HepG2 (cell line): ENCODE measurements at regions not wholly inside any gene's neighbourhood (a gene's known extent, or its start where the extent isn't known, plus 50 kb on each side); places are given as distances from the start of the nearest gene placed in this dataset.

ENCODE experiments used
- ATAC-seq: fragments of 200-7000 bp; cut with Tn5 transposase; 3 replicates; pipeline ENCODE4 v1.9.1; 2020; ENCODE audit warnings: mild to moderate bottlenecking, moderate library complexity
- BruUV-seq: library from RNA; stranded (reverse); fragments of 400-500 nt; replicated peaks from 2 replicates; lab custom pipeline; 2021; lab: Mats Ljungman, UMichigan
- CTCF ChIA-PET: fragments of 300-600 bp; formaldehyde crosslinking; extraction: SDS; loops from one replicate; lab custom pipeline; 2021; ENCODE audit warnings: low total read pairs, inconsistent platforms, low intra/inter-chr PET ratio; lab: Yijun Ruan, JAX
- POLR2A ChIA-PET: fragments of 350-600 bp; sonication (Branson Sonifier 250); formaldehyde crosslinking; loops from one replicate; lab custom pipeline; 2020; ENCODE audit warnings: antibody characterized with exemption, inconsistent platforms; lab: Yijun Ruan, JAX
- DNase-seq: peaks from one replicate; pipeline ENCODE4 v3.0.0-alpha.2; 2015; ENCODE audit warnings: low spot score
- FAIRE-seq: peaks from 3 replicates; lab custom pipeline; 2011; peaks lifted over from hg19 to GRCh38; lab: Jason Lieb, UNC
- H2AFZ ChIP-seq: one replicate; pipeline ENCODE4 v1.6.1; 2011; ENCODE audit warnings: low read length, inconsistent platforms
- H3K27ac ChIP-seq: fragments of 300-600 bp; 3 replicates; pipeline ENCODE4 v1.8.0; 2011; ENCODE audit warnings: mixed run types, mild to moderate bottlenecking, mixed read lengths, low read length, inconsistent platforms; ENCODE audit not compliant: insufficient read depth; ENCODE audit errors: extremely low read length
- H3K27me3 ChIP-seq, 2 experiments: fragments of 200-600 bp in 1 of 2; 2 replicates in 1 of 2; 3 replicates in 1 of 2; pipeline versions ENCODE4 v1.6.0 to v1.8.0; 2011; ENCODE audit warnings: low read length in 2 of 2, mild to moderate bottlenecking in 2 of 2, moderate library complexity in 2 of 2, inconsistent platforms in 1 of 2; ENCODE audit not compliant: insufficient read depth in 2 of 2, control insufficient read depth in 1 of 2
- H3K36me3 ChIP-seq, 2 experiments: fragments of 200-600 bp in 1 of 2; replicated peaks in 1 of 2; 2 replicates in 1 of 2; 3 replicates in 1 of 2; pipeline versions ENCODE4 v1.5.1 to v1.8.0; 2011; ENCODE audit warnings: low read length in 2 of 2, inconsistent platforms in 1 of 2; ENCODE audit not compliant: insufficient read depth in 2 of 2, control insufficient read depth in 1 of 2
- H3K4me1 ChIP-seq: 2 replicates; pipeline ENCODE4 v1.5.1; 2012; ENCODE audit warnings: low read length, inconsistent platforms; ENCODE audit not compliant: insufficient read depth
- H3K4me2 ChIP-seq: 2 replicates; pipeline ENCODE4 v1.6.0; 2011; ENCODE audit warnings: low read depth, low read length, inconsistent platforms
- H3K4me3 ChIP-seq, 3 experiments: fragments of 200-600 bp in 1 of 3; sonication (generic), shearing (Covaris generic) in 1 of 3; replicated peaks in 1 of 3; 2 replicates each; pipeline ENCODE4 v1.5.1; 2011 to 2016; ENCODE audit warnings: low read length in 3 of 3, inconsistent platforms in 2 of 3, low read depth in 2 of 3, mild to moderate bottlenecking in 2 of 3, control low read depth in 1 of 3, mixed read lengths in 1 of 3; ENCODE audit not compliant: insufficient read depth in 1 of 3
- H3K79me2 ChIP-seq: one replicate; pipeline ENCODE4 v1.6.1; 2011; ENCODE audit warnings: low read length, inconsistent platforms; ENCODE audit not compliant: insufficient read depth
- H3K9ac ChIP-seq: 2 replicates; pipeline ENCODE4 v1.6.0; 2011; ENCODE audit warnings: mild to moderate bottlenecking, low read depth, low read length, inconsistent platforms; ENCODE audit not compliant: insufficient read depth
- H3K9me3 ChIP-seq: 2 replicates; pipeline ENCODE4 v1.5.1; 2012; ENCODE audit warnings: mild to moderate bottlenecking, low read length
- H4K20me1 ChIP-seq: 2 replicates; pipeline ENCODE4 v1.6.0; 2011; ENCODE audit warnings: inconsistent platforms, mild to moderate bottlenecking, low read length, moderate library complexity; ENCODE audit not compliant: insufficient read depth
- CSRNP1 ChIP-seq: sonication (generic); formaldehyde crosslinking; IDR thresholded peaks from 2 replicates; pipeline ENCODE4 v1.8.1; 2023; ENCODE audit warnings: mild to moderate bottlenecking, missing genetic modification reagents
- EEA1 ChIP-seq: sonication (generic); formaldehyde crosslinking; IDR thresholded peaks from 2 replicates; pipeline ENCODE4 v1.5.1; 2020; ENCODE audit warnings: mild to moderate bottlenecking, missing genetic modification reagents, borderline replicate concordance
- KDM5A ChIP-seq: fragments of 200-600 bp; sonication (generic); IDR thresholded peaks from 2 replicates; pipeline ENCODE4 v1.7.0; 2018; ENCODE audit warnings: antibody characterized with exemption, mild to moderate bottlenecking, low read length, borderline replicate concordance
- MIXL1 ChIP-seq: IDR thresholded peaks from 2 replicates; pipeline ENCODE4 v1.6.1; 2016
- MTF2 ChIP-seq: sonication (generic); formaldehyde crosslinking; IDR thresholded peaks from 2 replicates; pipeline ENCODE4 v1.5.0; 2020; ENCODE audit warnings: missing genetic modification reagents, borderline replicate concordance
- NR3C1 ChIP-seq: sonication (generic); formaldehyde crosslinking; IDR thresholded peaks from 2 replicates; pipeline ENCODE4 v1.4.0; 2020; ENCODE audit warnings: missing genetic modification reagents
- PATZ1 ChIP-seq: sonication (generic); formaldehyde crosslinking; IDR thresholded peaks from 2 replicates; pipeline ENCODE4 v1.4.0; 2020; ENCODE audit warnings: missing genetic modification reagents
- RARA ChIP-seq: IDR thresholded peaks from 2 replicates; pipeline ENCODE4 v1.6.1; 2016; ENCODE audit warnings: missing genetic modification reagents, missing compliant biosample characterization
- SNAPC5 ChIP-seq: sonication (generic); formaldehyde crosslinking; IDR thresholded peaks from 2 replicates; pipeline ENCODE4 v1.8.1; 2023; ENCODE audit warnings: mild to moderate bottlenecking, missing genetic modification reagents, borderline replicate concordance
- TMF1 ChIP-seq: sonication (generic); formaldehyde crosslinking; IDR thresholded peaks from 2 replicates; pipeline ENCODE4 v1.8.1; 2022; ENCODE audit warnings: low read depth, missing genetic modification reagents
- ZFAT ChIP-seq: sonication (generic); formaldehyde crosslinking; conservative IDR thresholded peaks from 2 replicates; pipeline ENCODE4 v1.8.1; 2023; ENCODE audit warnings: missing genetic modification reagents, inconsistent platforms
- ZFP41 ChIP-seq: sonication (generic); formaldehyde crosslinking; IDR thresholded peaks from 2 replicates; pipeline ENCODE4 v1.4.0; 2020; ENCODE audit warnings: mild to moderate bottlenecking, missing genetic modification reagents, borderline replicate concordance
- ZNF260 ChIP-seq: sonication (generic); formaldehyde crosslinking; IDR thresholded peaks from 2 replicates; pipeline ENCODE4 v1.4.0; 2020; ENCODE audit warnings: missing genetic modification reagents, low read depth, mild to moderate bottlenecking, borderline replicate concordance
- ZNF331 ChIP-seq: sonication (generic); formaldehyde crosslinking; IDR thresholded peaks from 2 replicates; pipeline ENCODE4 v1.4.0; 2020; ENCODE audit warnings: missing genetic modification reagents
- ZNF335 ChIP-seq: sonication (generic); formaldehyde crosslinking; IDR thresholded peaks from 2 replicates; pipeline ENCODE4 v1.4.0; 2020; ENCODE audit warnings: missing genetic modification reagents
- ZNF432 ChIP-seq: sonication (generic); formaldehyde crosslinking; IDR thresholded peaks from 2 replicates; pipeline ENCODE4 v1.5.0; 2020; ENCODE audit warnings: missing genetic modification reagents, mild to moderate bottlenecking, borderline replicate concordance
- ZNF570 ChIP-seq: sonication (generic); formaldehyde crosslinking; IDR thresholded peaks from 2 replicates; pipeline ENCODE4 v1.4.0; 2020; ENCODE audit warnings: mild to moderate bottlenecking, missing genetic modification reagents, borderline replicate concordance
- WGBS: methylation state at CpG from one replicate; pipeline ENCODE4 v1.1.6; 2017; ENCODE audit warnings: low lambda C conversion rate; 5-methylcytosine and 5-hydroxymethylcytosine counted together
- in situ Hi-C: cut with HindIII; loops from 2 replicates; pipeline ENCODE4 v1.10.0; 2017; ENCODE audit warnings: low pct_unique_long_range_greater_than_20kb; ENCODE audit not compliant: extremely low pct_ligation_motif_present
- intact Hi-C: fragments of 100-400 bp; cut with micrococcal nuclease; formaldehyde crosslinking; loops from one replicate; pipeline ENCODE4 v1.10.0; 2022; ENCODE audit not compliant: unreplicated experiment

GRCh38 chr3:191901741-191902140, 440.8 kb downstream of the PYDC2 start:
- Histone ChIP-seq H3K4me1 (no peaks in the 10 kb centered on the region), H3K4me2 (no peak overlapping the region), H3K36me3 (no peaks in the 10 kb centered on the region), H4K20me1 (no peaks in the 10 kb centered on the region), H3K27ac (no peak overlapping the region), H3K4me3 (no peak overlapping the region), H3K9me3 (no peaks in the 10 kb centered on the region), H2AFZ (no peak overlapping the region), H3K9ac (no peak overlapping the region), H3K27me3 (no peaks in the 10 kb centered on the region), H3K79me2 (no peaks in the 10 kb centered on the region)
- in situ Hi-C loops, result no loop called here
- FAIRE-seq (no peak), DNase-seq (no peak), ATAC-seq (no peak)
- 0% methylated on average over 2 of the region's 2 CpGs for WGBS
- POLR2A ChIA-PET, result no interaction called here
- intact Hi-C loops, result no loop called here
- no TSS peak for BruUV-seq
- TF ChIP-seq ZNF260 (CRISPR knock-in tag) (no peak), ZNF331 (CRISPR knock-in tag) (no peak), NR3C1 (CRISPR knock-in tag) (no peak), EEA1 (CRISPR knock-in tag) (no peak)
- CTCF ChIA-PET, result no interaction called here

GRCh38 chr3:191912616-191913204, 451.7 kb downstream of the PYDC2 start:
- BruUV-seq, result no TSS peak
- ChIA-PET POLR2A (no interaction called here), CTCF (no interaction called here)
- Histone ChIP-seq H3K4me1 (no peaks in the 10 kb centered on the region), H3K79me2 (no peaks in the 10 kb centered on the region), H3K36me3 (no peaks in the 10 kb centered on the region), H3K27ac (no peak overlapping the region), H3K4me2 (no peak overlapping the region), H2AFZ (no peak overlapping the region), H4K20me1 (no peaks in the 10 kb centered on the region), H3K27me3 (no peaks in the 10 kb centered on the region; a peak in 1 of 5 replicates), H3K9ac (no peak overlapping the region), H3K4me3 (no peak overlapping the region), H3K9me3 (no peaks in the 10 kb centered on the region)
- in situ Hi-C loops (no loop called here), intact Hi-C loops (no loop called here)
- FAIRE-seq (no peak), DNase-seq (no peak), ATAC-seq (no peak)
- WGBS, result 11% methylated on average over 11 of the region's 11 CpGs
- TF ChIP-seq PATZ1 (no peak), RARA (CRISPR knock-in tag) (no peak), TMF1 (CRISPR knock-in tag) (no peak), ZNF335 (no peak), SNAPC5 (CRISPR knock-in tag) (no peak), MTF2 (CRISPR knock-in tag) (no peak), ZNF432 (CRISPR knock-in tag) (no peak), CSRNP1 (no peak), MIXL1 (no peak), ZFAT (CRISPR knock-in tag) (no peak), ZFP41 (no peak), KDM5A (no peak), ZNF570 (CRISPR knock-in tag) (no peak)
